IPS-20b (cell line): ENCODE measurements at regions not wholly inside any gene's neighbourhood (a gene's known extent, or its start where the extent isn't known, plus 50 kb on each side); places are given as distances from the start of the nearest gene placed in this dataset.
"Not testable (repeated sequence)": the region's sequence is repeated elsewhere in the genome, so short reads cannot be mapped to it uniquely, and the experiment has no call there.

Source experiments
- H3K27ac ChIP-seq: one replicate; pipeline ENCODE4 v1.5.1; 2013; ENCODE audit warnings: low read length
- H3K27me3 ChIP-seq: 2 replicates; pipeline ENCODE4 v1.6.1; 2013; ENCODE audit warnings: mild to moderate bottlenecking, low read length, inconsistent platforms; ENCODE audit not compliant: insufficient read depth
- H3K36me3 ChIP-seq: 2 replicates; pipeline ENCODE4 v1.6.1; 2013; ENCODE audit warnings: low read depth, mild to moderate bottlenecking, inconsistent platforms, low read length, moderate library complexity; ENCODE audit not compliant: insufficient read depth
- H3K4me1 ChIP-seq: 2 replicates; pipeline ENCODE4 v1.6.1; 2013; ENCODE audit warnings: mild to moderate bottlenecking, control low read depth, inconsistent platforms, low read length, moderate library complexity; ENCODE audit not compliant: insufficient read depth
- H3K4me3 ChIP-seq: 2 replicates; pipeline ENCODE4 v1.5.1; 2013; ENCODE audit warnings: mild to moderate bottlenecking, low read length, inconsistent platforms
- H3K9ac ChIP-seq: 2 replicates; pipeline ENCODE4 v1.6.1; 2013; ENCODE audit warnings: low read depth, mild to moderate bottlenecking, inconsistent platforms, low read length, moderate library complexity
- H3K9me3 ChIP-seq: 2 replicates; pipeline ENCODE4 v1.6.1; 2013; ENCODE audit warnings: mild to moderate bottlenecking, low read depth, low read length, inconsistent platforms; ENCODE audit not compliant: insufficient read depth

GRCh38 chr1:104248385-104248784, 498.7 kb downstream of the AMY1C start:
- Histone ChIP-seq H3K27ac (no peak overlapping the region), H3K4me1 (no peaks in the 10 kb centered on the region), H3K27me3 (no peaks in the 10 kb centered on the region), H3K9ac (no peak overlapping the region), H3K9me3 (no peaks in the 10 kb centered on the region), H3K4me3 (no peak overlapping the region), H3K36me3 (no peaks in the 10 kb centered on the region)

- no peaks in the 10 kb centered on the region for H3K36me3 ChIP-seq
- H3K27ac ChIP-seq = no peak overlapping the region
- H3K9me3 ChIP-seq = no peaks in the 10 kb centered on the region
- H3K4me3 ChIP-seq = no peak overlapping the region
- no peaks in the 10 kb centered on the region for H3K27me3 ChIP-seq
- H3K9ac ChIP-seq = no peak overlapping the region
- H3K4me1 ChIP-seq = no peaks in the 10 kb centered on the region
Measured at GRCh38 chr1:104259481-104259880, 509.8 kb downstream of the AMY1C start.

GRCh38 chr1:104263110-104263509, 513.4 kb downstream of the AMY1C start:
- H3K4me3 ChIP-seq, H3K27me3 ChIP-seq, H3K9ac ChIP-seq, H3K9me3 ChIP-seq, H3K27ac ChIP-seq, H3K36me3 ChIP-seq, H3K4me1 ChIP-seq: not testable (repeated sequence)

GRCh38 chr1:104264521-104264920, 514.8 kb downstream of the AMY1C start:
- Histone ChIP-seq H3K27me3 (no peaks in the 10 kb centered on the region), H3K9ac (no peak overlapping the region), H3K36me3 (no peaks in the 10 kb centered on the region), H3K27ac (no peak overlapping the region), H3K4me1 (no peaks in the 10 kb centered on the region), H3K9me3 (no peaks in the 10 kb centered on the region), H3K4me3 (no peak overlapping the region)

- Histone ChIP-seq H3K4me1 (no peaks in the 10 kb centered on the region), H3K4me3 (no peak overlapping the region), H3K27me3 (no peaks in the 10 kb centered on the region), H3K27ac (no peak overlapping the region), H3K36me3 (no peaks in the 10 kb centered on the region), H3K9me3 (no peaks in the 10 kb centered on the region), H3K9ac (no peak overlapping the region)
Measured at GRCh38 chr1:104265163-104265562, 515.5 kb downstream of the AMY1C start.

- Histone ChIP-seq H3K27ac (no peak overlapping the region), H3K27me3 (no peaks in the 10 kb centered on the region), H3K36me3 (no peaks in the 10 kb centered on the region), H3K4me3 (no peak overlapping the region), H3K9ac (no peak overlapping the region), H3K4me1 (no peaks in the 10 kb centered on the region), H3K9me3 (no peaks in the 10 kb centered on the region)
Measured at GRCh38 chr1:104266612-104267011, 516.9 kb downstream of the AMY1C start.

- peaks cover 10% of the 10 kb centered on the region for H3K4me1 ChIP-seq
- not testable (repeated sequence) for H3K36me3 ChIP-seq, H3K27me3 ChIP-seq, H3K27ac ChIP-seq, H3K9ac ChIP-seq, H3K9me3 ChIP-seq, H3K4me3 ChIP-seq
Measured at GRCh38 chr1:104288322-104288721, 538.6 kb downstream of the AMY1C start.

GRCh38 chr1:104291156-104291555, 541.5 kb downstream of the AMY1C start:
- H3K4me3 ChIP-seq = no peak overlapping the region
- H3K9ac ChIP-seq = no peak overlapping the region
- no peaks in the 10 kb centered on the region for H3K27me3 ChIP-seq
- no peaks in the 10 kb centered on the region for H3K9me3 ChIP-seq
- no peaks in the 10 kb centered on the region for H3K36me3 ChIP-seq
- H3K4me1 ChIP-seq = peaks cover 10% of the 10 kb centered on the region
- no peak overlapping the region for H3K27ac ChIP-seq

- Histone ChIP-seq H3K4me3 (no peak overlapping the region), H3K4me1 (peaks cover 10% of the 10 kb centered on the region), H3K9me3 (no peaks in the 10 kb centered on the region), H3K27me3 (no peaks in the 10 kb centered on the region), H3K9ac (no peak overlapping the region), H3K36me3 (no peaks in the 10 kb centered on the region), H3K27ac (no peak overlapping the region)
Measured at GRCh38 chr1:104294259-104294658, 544.6 kb downstream of the AMY1C start.

GRCh38 chr1:104295511-104295910, 545.8 kb downstream of the AMY1C start:
- H3K4me1 ChIP-seq = peaks cover 7% of the 10 kb centered on the region
- H3K4me3 ChIP-seq = no peak overlapping the region
- no peak overlapping the region for H3K9ac ChIP-seq
- no peak overlapping the region for H3K27ac ChIP-seq
- no peaks in the 10 kb centered on the region for H3K27me3 ChIP-seq
- no peaks in the 10 kb centered on the region for H3K36me3 ChIP-seq
- H3K9me3 ChIP-seq = no peaks in the 10 kb centered on the region

- no peaks in the 10 kb centered on the region for H3K4me1 ChIP-seq
- no peaks in the 10 kb centered on the region for H3K9me3 ChIP-seq
- H3K36me3 ChIP-seq = no peaks in the 10 kb centered on the region
- no peaks in the 10 kb centered on the region for H3K27me3 ChIP-seq
- no peak overlapping the region for H3K27ac ChIP-seq
- no peak overlapping the region for H3K9ac ChIP-seq
- no peak overlapping the region for H3K4me3 ChIP-seq
Measured at GRCh38 chr1:104309673-104310072, 560.0 kb downstream of the AMY1C start.

- Histone ChIP-seq H3K4me3 (no peak overlapping the region), H3K9ac (no peak overlapping the region), H3K27ac (no peak overlapping the region), H3K27me3 (no peaks in the 10 kb centered on the region), H3K4me1 (no peaks in the 10 kb centered on the region), H3K9me3 (no peaks in the 10 kb centered on the region), H3K36me3 (no peaks in the 10 kb centered on the region)
Measured at GRCh38 chr1:104315823-104316222, 566.1 kb downstream of the AMY1C start.

- no peak overlapping the region for H3K27ac ChIP-seq
- no peak overlapping the region for H3K9ac ChIP-seq
- H3K4me1 ChIP-seq = no peaks in the 10 kb centered on the region
- H3K36me3 ChIP-seq = no peaks in the 10 kb centered on the region
- H3K4me3 ChIP-seq = no peak overlapping the region
- H3K9me3 ChIP-seq = no peaks in the 10 kb centered on the region
- no peaks in the 10 kb centered on the region for H3K27me3 ChIP-seq
Measured at GRCh38 chr1:104322131-104322530, 572.4 kb downstream of the AMY1C start.
